CD8-positive, alpha-beta memory T cell (primary cell): ENCODE measurements at regions not wholly inside any gene's neighbourhood (a gene's known extent, or its start where the extent isn't known, plus 50 kb on each side); places are given as distances from the start of the nearest gene placed in this dataset.

Source experiments
- CTCF ChIA-PET: fragments of 350-600 bp; sonication (Branson Sonifier 250); formaldehyde crosslinking; loops from one replicate; lab custom pipeline; 2021; ENCODE audit warnings: antibody characterized with exemption; lab: Charles Lee
- POLR2A ChIA-PET: fragments of 350-600 bp; sonication (Branson Sonifier 250); formaldehyde crosslinking; loops from one replicate; lab custom pipeline; 2021; ENCODE audit warnings: antibody characterized with exemption; lab: Charles Lee
- DNase-seq, 5 donors: peaks; one replicate each; pipeline versions ENCODE4 v3.0.0 to v3.0.0-alpha.2; 2020 to 2022; ENCODE audit warnings: mixed read lengths in 1 of 5
- H3K27ac ChIP-seq: one replicate; pipeline ENCODE4 v1.7.0; 2013; ENCODE audit warnings: low read depth, mild to moderate bottlenecking, low read length, moderate library complexity
- H3K27me3 ChIP-seq: 2 replicates; pipeline ENCODE4 v1.7.0; 2013; ENCODE audit warnings: low read length, mild to moderate bottlenecking; ENCODE audit not compliant: insufficient read depth, poor library complexity, severe bottlenecking
- H3K36me3 ChIP-seq: 2 replicates; pipeline ENCODE4 v1.7.0; 2013; ENCODE audit warnings: mild to moderate bottlenecking, low read length, moderate library complexity; ENCODE audit not compliant: insufficient read depth
- H3K4me1 ChIP-seq: 2 replicates; pipeline ENCODE4 v1.7.0; 2013; ENCODE audit warnings: mild to moderate bottlenecking, low read length, moderate library complexity; ENCODE audit not compliant: insufficient read depth
- H3K4me3 ChIP-seq: 2 replicates; pipeline ENCODE4 v1.7.0; 2013; ENCODE audit warnings: mild to moderate bottlenecking, low read length
- H3K9me3 ChIP-seq: 2 replicates; pipeline ENCODE4 v1.7.0; 2013; ENCODE audit warnings: mild to moderate bottlenecking, low read length
- H3K27ac Mint-ChIP-seq, 8 donors: one replicate each; pipeline ENCODE4 v1.8.0; 2020 to 2021; ENCODE audit warnings: mixed read lengths in 8 of 8, mild to moderate bottlenecking in 6 of 8, inconsistent platforms in 3 of 8, moderate library complexity in 3 of 8
- H3K27me3 Mint-ChIP-seq, 2 donors: one replicate each; pipeline ENCODE4 v1.8.0; 2020 to 2021; ENCODE audit warnings: mixed read lengths in 2 of 2, mild to moderate bottlenecking in 1 of 2, moderate library complexity in 1 of 2
- H3K36me3 Mint-ChIP-seq, 3 donors: one replicate each; pipeline ENCODE4 v1.8.0; 2020 to 2021; ENCODE audit warnings: mixed read lengths in 3 of 3, inconsistent platforms in 1 of 3, mild to moderate bottlenecking in 1 of 3
- H3K4me1 Mint-ChIP-seq, 3 donors: one replicate each; pipeline ENCODE4 v1.8.0; 2020 to 2021; ENCODE audit warnings: mixed read lengths in 3 of 3, inconsistent platforms in 1 of 3, mild to moderate bottlenecking in 1 of 3
- H3K4me3 Mint-ChIP-seq, 7 donors: one replicate each; pipeline ENCODE4 v1.8.0; 2020 to 2021; ENCODE audit warnings: mixed read lengths in 7 of 7, mild to moderate bottlenecking in 6 of 7, moderate library complexity in 4 of 7, inconsistent platforms in 2 of 7
- H3K9me3 Mint-ChIP-seq, 5 donors: one replicate each; pipeline ENCODE4 v1.8.0; 2020 to 2022; ENCODE audit warnings: mixed read lengths in 5 of 5, mild to moderate bottlenecking in 3 of 5, moderate library complexity in 2 of 5, inconsistent platforms in 1 of 5

DNA sequence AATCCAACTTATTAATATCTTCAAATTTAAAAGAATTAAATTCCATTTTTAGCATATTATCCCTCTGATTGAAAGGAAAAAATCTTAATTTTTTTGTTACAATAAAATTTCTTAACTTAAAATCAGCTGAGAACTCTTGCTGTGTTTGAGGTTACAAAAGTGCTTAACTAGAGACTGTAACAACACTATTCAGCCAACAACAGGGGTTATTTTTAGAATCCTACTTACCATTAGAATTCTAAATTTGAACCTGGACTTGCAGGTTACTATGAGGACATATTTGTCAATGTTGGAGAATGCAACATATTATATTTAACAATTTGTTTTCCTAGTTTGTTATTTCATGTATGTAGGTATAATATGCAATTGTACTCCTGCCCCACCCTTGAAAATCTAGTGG, 238.1 kb upstream of the CXXC4 start:
- DNase-seq: no peak
- H3K9me3 ChIP-seq: no peaks in the 10 kb centered on the region
- no peaks in the 10 kb centered on the region for H3K27me3 ChIP-seq
- CTCF ChIA-PET: no interaction called here
- POLR2A ChIA-PET: no interaction called here
- Mint-ChIP-seq H3K36me3 (no peaks in the 10 kb centered on the region), H3K27ac (no peak overlapping the region), H3K4me1 (no peaks in the 10 kb centered on the region), H3K9me3 (peaks cover 0 to 3% (median 0%) of the 10 kb centered on the region in 5 donors), H3K4me3 (no peak overlapping the region), H3K27me3 (peaks cover 0 to 2% of the 10 kb centered on the region in 2 donors)
- H3K4me3 ChIP-seq: no peak overlapping the region
- H3K27ac ChIP-seq: no peak overlapping the region
- no peaks in the 10 kb centered on the region for H3K4me1 ChIP-seq
- H3K36me3 ChIP-seq: no peaks in the 10 kb centered on the region

DNA sequence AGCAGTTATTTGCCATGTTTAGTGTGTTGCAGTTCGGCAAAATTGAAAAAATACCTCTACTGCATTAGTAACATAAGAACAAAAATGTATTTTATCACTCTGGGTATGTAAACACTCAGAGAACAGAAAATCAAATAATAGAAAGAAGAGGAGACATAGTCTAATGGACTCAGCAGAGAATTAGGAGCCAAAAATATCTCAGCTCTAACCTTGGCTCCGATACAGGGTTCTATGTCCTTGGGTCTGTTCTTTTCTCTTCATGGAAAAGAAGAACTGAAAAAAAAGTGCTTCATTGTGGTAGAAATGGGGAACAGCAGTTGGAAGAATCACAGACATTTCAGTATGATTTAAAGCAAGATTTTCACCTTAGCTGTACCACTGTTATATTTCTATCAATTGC, 240.5 kb upstream of the CXXC4 start:
- no peak for DNase-seq
- H3K27me3 Mint-ChIP-seq: peaks cover 0 to 2% of the 10 kb centered on the region in 2 donors
- no peaks in the 10 kb centered on the region for H3K4me1 Mint-ChIP-seq
- Histone ChIP-seq H3K36me3 (no peaks in the 10 kb centered on the region), H3K4me3 (no peak overlapping the region), H3K9me3 (no peaks in the 10 kb centered on the region), H3K4me1 (no peaks in the 10 kb centered on the region), H3K27me3 (no peaks in the 10 kb centered on the region), H3K27ac (no peak overlapping the region)
- no peaks in the 10 kb centered on the region for H3K9me3 Mint-ChIP-seq
- ChIA-PET POLR2A (no interaction called here), CTCF (no interaction called here)
- H3K36me3 Mint-ChIP-seq: no peaks in the 10 kb centered on the region
- no peak overlapping the region for H3K4me3 Mint-ChIP-seq
- no peak overlapping the region for H3K27ac Mint-ChIP-seq

DNA sequence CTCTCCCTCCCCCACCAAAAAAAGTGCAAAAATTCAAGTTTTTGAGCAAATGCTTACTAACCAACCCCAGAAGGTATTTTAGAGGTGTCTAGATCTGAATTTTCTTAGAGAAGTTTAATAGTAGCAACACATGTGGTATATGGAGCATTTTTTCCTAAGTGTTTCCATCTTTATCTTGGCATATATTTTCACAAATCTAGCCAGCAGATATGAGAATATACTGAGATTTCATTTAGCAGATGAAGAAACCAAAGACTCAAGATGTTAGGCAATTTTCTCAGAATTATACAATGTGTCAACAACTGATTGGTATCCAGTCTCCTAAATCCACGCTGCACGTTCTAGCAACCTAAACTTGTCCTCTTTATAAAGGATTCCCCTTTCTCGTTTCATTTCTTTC, 245.5 kb upstream of the CXXC4 start:
- no peak overlapping the region for H3K4me3 Mint-ChIP-seq
- H3K9me3 Mint-ChIP-seq: no peaks in the 10 kb centered on the region
- Histone ChIP-seq H3K9me3 (no peaks in the 10 kb centered on the region), H3K4me1 (no peaks in the 10 kb centered on the region), H3K4me3 (no peak overlapping the region), H3K36me3 (no peaks in the 10 kb centered on the region), H3K27me3 (no peaks in the 10 kb centered on the region), H3K27ac (no peak overlapping the region)
- H3K27me3 Mint-ChIP-seq: no peaks in the 10 kb centered on the region
- no peak for DNase-seq
- ChIA-PET CTCF (no interaction called here), POLR2A (no interaction called here)
- H3K36me3 Mint-ChIP-seq: no peaks in the 10 kb centered on the region
- no peak overlapping the region for H3K27ac Mint-ChIP-seq
- H3K4me1 Mint-ChIP-seq: no peaks in the 10 kb centered on the region

DNA sequence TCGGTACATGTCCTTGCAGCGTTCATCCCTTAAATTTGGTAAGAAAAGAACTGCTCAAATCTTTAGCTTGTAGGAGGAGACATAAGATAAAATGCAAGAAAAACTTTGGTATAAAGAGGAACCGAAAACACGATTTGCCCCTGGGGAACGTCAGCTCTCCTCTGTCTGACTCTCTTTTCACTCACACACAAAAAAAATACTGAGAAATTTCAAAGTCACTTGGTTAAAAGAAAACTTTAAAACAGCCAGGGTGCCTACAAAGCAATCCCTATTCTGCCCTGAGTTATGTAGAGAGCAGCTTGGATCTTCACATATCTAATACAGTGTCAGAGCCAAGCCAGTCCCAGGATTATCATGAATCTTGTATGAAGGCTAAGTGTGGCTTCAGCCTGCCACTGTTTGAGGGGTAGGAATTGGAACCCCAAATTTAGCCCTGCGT, 248.5 kb upstream of the CXXC4 start:
- no peaks in the 10 kb centered on the region for H3K36me3 ChIP-seq
- no peaks in the 10 kb centered on the region for H3K9me3 Mint-ChIP-seq
- CTCF ChIA-PET: interaction anchor here (0.8 kb wide), 1 partner anchor 116 kb away, joined by 3 read pairs; no protein-coding TSS in a partner anchor
- H3K4me1 ChIP-seq: no peaks in the 10 kb centered on the region
- H3K4me3 ChIP-seq: no peak overlapping the region
- no peak for DNase-seq
- no peak overlapping the region for H3K27ac Mint-ChIP-seq
- POLR2A ChIA-PET: no interaction called here
- H3K9me3 ChIP-seq: no peaks in the 10 kb centered on the region
- H3K4me1 Mint-ChIP-seq: no peaks in the 10 kb centered on the region
- H3K4me3 Mint-ChIP-seq: no peak overlapping the region
- no peak overlapping the region for H3K27ac ChIP-seq
- no peaks in the 10 kb centered on the region for H3K27me3 Mint-ChIP-seq
- no peaks in the 10 kb centered on the region for H3K36me3 Mint-ChIP-seq
- no peaks in the 10 kb centered on the region for H3K27me3 ChIP-seq

DNA sequence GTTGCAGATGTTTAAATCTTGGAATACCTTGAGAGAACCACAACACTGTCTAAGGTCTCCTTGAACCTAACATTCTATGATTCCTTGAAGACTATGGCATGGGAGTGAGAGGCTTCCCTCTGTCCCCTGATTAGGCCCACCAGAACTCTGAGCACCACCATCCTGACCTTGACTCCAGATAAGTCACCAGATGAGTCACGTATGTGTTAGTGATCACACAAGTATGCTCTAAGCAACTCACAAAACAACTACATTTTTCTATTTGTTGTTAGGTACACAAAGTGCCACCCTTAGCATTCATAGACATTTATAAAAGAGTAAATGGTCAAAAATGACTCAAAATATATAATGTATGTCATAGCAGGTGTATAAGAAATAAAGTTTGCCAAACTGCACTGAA, 252.9 kb upstream of the CXXC4 start:
- CTCF ChIA-PET: no interaction called here
- H3K4me1 ChIP-seq: no peaks in the 10 kb centered on the region
- no peaks in the 10 kb centered on the region for H3K36me3 Mint-ChIP-seq
- H3K36me3 ChIP-seq: no peaks in the 10 kb centered on the region
- no peaks in the 10 kb centered on the region for H3K4me1 Mint-ChIP-seq
- no peaks in the 10 kb centered on the region for H3K27me3 ChIP-seq
- no peaks in the 10 kb centered on the region for H3K9me3 Mint-ChIP-seq
- H3K27me3 Mint-ChIP-seq: no peaks in the 10 kb centered on the region
- POLR2A ChIA-PET: no interaction called here
- no peaks in the 10 kb centered on the region for H3K9me3 ChIP-seq
- no peak overlapping the region for H3K4me3 ChIP-seq
- H3K4me3 Mint-ChIP-seq: no peak overlapping the region
- no peak overlapping the region for H3K27ac ChIP-seq
- H3K27ac Mint-ChIP-seq: no peak overlapping the region
- no peak for DNase-seq

DNA sequence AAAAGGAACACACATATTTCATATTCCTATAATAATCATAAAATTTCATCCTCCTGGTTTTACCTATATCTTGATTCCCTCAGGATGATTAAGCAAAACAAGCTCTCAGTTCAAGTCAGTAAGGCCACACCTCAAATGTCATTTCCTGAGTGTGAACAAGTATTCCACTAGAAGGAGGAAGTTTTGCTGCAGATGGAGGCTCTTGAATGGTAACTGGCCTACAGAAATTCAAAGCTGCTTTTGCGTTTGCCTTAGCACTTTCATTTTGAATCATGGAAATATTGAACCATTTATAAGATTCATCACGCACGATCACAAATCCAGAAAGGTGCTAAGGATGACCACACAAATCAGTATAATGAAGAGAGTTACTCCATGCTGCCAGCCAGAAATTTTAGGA, 254.4 kb upstream of the CXXC4 start:
- no peak overlapping the region for H3K4me3 ChIP-seq
- POLR2A ChIA-PET: no interaction called here
- Mint-ChIP-seq H3K4me3 (no peak overlapping the region), H3K27ac (no peak overlapping the region), H3K4me1 (no peaks in the 10 kb centered on the region), H3K36me3 (no peaks in the 10 kb centered on the region), H3K9me3 (no peaks in the 10 kb centered on the region), H3K27me3 (no peaks in the 10 kb centered on the region)
- DNase-seq: no peak
- CTCF ChIA-PET: no interaction called here
- no peaks in the 10 kb centered on the region for H3K27me3 ChIP-seq
- H3K27ac ChIP-seq: no peak overlapping the region
- H3K36me3 ChIP-seq: no peaks in the 10 kb centered on the region
- no peaks in the 10 kb centered on the region for H3K9me3 ChIP-seq
- no peaks in the 10 kb centered on the region for H3K4me1 ChIP-seq

DNA sequence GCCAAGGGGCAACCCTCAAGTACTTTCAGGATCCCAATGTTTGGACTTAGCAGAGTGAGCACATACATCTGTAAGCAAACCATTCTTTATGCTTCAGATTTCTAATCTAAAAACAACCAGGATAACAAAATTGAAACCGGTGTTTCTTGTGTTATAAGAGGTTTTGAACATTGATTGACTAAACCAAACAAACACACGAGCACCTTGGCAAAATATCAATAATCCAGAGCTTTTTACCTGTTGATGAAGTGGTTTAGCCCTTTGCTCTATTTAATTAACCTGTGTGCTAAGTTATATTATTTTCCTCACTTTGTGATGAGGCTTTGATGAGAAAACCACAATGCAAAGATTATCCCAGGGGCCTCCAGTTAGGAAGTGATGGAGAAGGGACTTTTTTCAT, 255.3 kb upstream of the CXXC4 start:
- Histone ChIP-seq H3K9me3 (no peaks in the 10 kb centered on the region), H3K4me3 (no peak overlapping the region), H3K27me3 (no peaks in the 10 kb centered on the region), H3K4me1 (no peaks in the 10 kb centered on the region), H3K36me3 (no peaks in the 10 kb centered on the region), H3K27ac (no peak overlapping the region)
- DNase-seq: no peak
- CTCF ChIA-PET: no interaction called here
- no peaks in the 10 kb centered on the region for H3K36me3 Mint-ChIP-seq
- no peaks in the 10 kb centered on the region for H3K27me3 Mint-ChIP-seq
- H3K4me1 Mint-ChIP-seq: no peaks in the 10 kb centered on the region
- H3K9me3 Mint-ChIP-seq: no peaks in the 10 kb centered on the region
- no peak overlapping the region for H3K27ac Mint-ChIP-seq
- POLR2A ChIA-PET: no interaction called here
- H3K4me3 Mint-ChIP-seq: no peak overlapping the region

DNA sequence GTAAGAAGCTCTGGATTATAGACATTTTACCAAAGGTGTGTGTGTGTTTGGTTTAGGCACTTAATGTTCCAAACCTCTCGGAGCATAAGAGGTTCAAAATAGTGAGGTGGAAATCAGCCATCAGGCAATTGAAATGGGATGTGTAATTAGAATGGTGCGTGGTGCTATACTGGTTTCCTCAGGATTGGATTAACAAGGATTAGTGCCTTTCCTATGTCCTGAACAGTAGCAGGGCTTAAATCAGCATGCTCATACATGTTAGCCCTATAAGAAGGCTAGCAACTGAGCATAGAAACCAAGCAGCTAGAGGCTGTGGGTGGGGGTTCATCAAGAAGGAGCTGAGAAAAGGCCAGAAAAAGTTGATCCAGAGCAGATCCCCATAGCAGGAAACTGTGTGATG, 256.8 kb upstream of the CXXC4 start:
- H3K4me1 Mint-ChIP-seq: no peaks in the 10 kb centered on the region
- CTCF ChIA-PET: no interaction called here

DNA sequence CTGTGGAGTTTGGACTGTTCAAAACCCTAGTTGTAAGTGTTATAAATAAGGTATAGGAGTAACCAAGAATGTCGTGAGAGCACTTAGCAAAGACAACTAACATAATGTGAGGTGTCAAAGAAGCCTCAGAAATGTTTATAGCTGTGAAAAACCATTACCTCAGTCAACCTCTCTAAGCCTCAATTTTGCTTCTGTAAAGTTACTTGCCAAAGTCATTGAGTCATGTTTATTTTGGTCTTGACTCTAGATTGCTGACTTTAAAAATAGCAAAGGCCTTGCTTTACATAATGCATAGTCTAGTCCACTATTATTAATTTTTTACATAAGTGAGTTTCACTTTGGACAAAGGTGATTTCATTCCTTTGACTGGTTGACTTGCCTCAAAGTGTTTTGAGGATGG, 257.6 kb upstream of the CXXC4 start:
- Mint-ChIP-seq H3K4me3 (no peak overlapping the region), H3K9me3 (no peaks in the 10 kb centered on the region), H3K36me3 (no peaks in the 10 kb centered on the region), H3K4me1 (no peaks in the 10 kb centered on the region), H3K27ac (no peak overlapping the region), H3K27me3 (no peaks in the 10 kb centered on the region)
- no peaks in the 10 kb centered on the region for H3K4me1 ChIP-seq
- H3K27ac ChIP-seq: no peak overlapping the region
- no peak for DNase-seq
- H3K4me3 ChIP-seq: no peak overlapping the region
- H3K9me3 ChIP-seq: no peaks in the 10 kb centered on the region
- no peaks in the 10 kb centered on the region for H3K36me3 ChIP-seq
- ChIA-PET POLR2A (no interaction called here), CTCF (no interaction called here)
- no peaks in the 10 kb centered on the region for H3K27me3 ChIP-seq

More for the DNA sequence above, 256.8 kb upstream of the CXXC4 start:
- Histone ChIP-seq H3K4me1 (no peaks in the 10 kb centered on the region), H3K9me3 (no peaks in the 10 kb centered on the region), H3K4me3 (no peak overlapping the region), H3K36me3 (no peaks in the 10 kb centered on the region), H3K27me3 (no peaks in the 10 kb centered on the region), H3K27ac (no peak overlapping the region)
- Mint-ChIP-seq H3K36me3 (no peaks in the 10 kb centered on the region), H3K9me3 (no peaks in the 10 kb centered on the region), H3K27me3 (no peaks in the 10 kb centered on the region), H3K4me3 (no peak overlapping the region), H3K27ac (no peak overlapping the region)
- no peak for DNase-seq
- POLR2A ChIA-PET: no interaction called here
